ENCODE measurements at regions not wholly inside any gene's neighbourhood (a gene's known extent, or its start where the extent isn't known, plus 50 kb on each side); places are given as distances from the start of the nearest gene placed in this dataset.

DNA sequence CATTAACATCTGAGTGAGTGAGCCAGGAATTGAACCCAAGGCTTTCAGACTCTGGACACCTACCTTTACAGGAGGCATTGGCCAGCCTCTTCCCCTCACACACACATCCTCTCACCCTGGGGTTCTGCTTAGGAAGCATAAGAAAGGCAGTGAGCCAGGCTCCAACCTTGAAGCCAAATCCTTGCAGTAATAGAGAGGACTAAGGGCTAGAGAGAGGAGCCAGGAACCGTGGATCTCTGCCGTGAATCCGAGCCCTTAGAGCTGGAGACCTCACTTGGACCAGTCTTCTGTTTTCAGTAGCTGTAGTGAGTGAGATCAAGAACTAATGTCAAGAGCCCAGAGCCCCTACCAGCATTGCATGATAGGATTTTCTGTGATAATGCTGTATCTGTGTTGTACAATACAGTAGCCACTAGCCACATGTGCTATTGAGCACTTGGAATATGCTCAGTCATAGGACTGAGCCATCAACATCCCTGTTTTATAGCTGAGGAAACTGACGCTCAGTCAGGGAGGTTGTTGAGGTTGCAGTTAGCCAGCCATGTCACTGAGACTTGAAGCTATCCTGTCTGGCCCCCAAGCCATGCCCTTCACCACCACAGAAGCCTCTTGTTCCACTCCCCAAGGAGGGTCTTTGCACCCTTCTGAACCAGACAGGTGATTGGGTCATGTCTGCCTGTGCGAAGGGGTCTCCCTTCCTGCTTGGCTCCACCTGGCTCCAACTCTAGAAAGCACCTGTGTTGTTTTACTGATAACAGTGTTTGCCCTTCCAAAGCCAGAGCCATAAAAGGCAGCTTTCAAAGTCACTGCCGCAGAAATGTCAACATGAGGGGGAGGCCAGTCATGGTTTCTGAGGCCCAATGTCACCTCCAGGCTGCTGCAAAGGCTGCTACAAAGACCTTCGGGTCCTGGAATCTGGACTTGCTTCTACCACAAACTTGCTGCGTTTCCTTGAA is 101.1 kb upstream of the JUN start:
- ATAC-seq (ENCODE audit: poor library complexity), result peak; percentile 38
- DNase-seq, result peak; percentile 69
- intact Hi-C loops (cut with DNase I), result loop anchor here (10.0 kb wide), 1 partner anchor 100 kb away; the partner anchor contains the start of gene JUN

DNA sequence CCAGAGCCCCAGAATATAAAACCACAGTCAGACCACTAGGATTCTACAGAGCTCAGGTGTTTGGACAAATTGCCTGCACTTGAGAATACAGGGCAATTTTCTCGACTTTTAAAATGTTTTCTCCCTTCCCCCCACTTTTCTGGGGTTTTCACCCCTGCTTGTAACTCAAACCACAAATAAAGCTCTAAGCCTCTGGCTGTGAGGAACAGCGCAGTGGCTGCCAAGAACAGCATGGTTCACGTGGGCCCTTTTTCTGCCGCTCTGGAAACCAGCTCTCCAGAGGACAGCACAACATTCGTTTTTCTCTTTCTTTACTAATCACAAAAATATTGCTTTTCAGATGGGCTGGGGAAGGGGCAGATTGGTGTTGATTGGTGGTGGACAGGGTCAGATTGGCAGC is 102.2 kb upstream of the JUN start:
- DNase-seq (peak; percentile 79), ATAC-seq (ENCODE audit: poor library complexity) (peak; percentile 67)
- intact Hi-C loops (cut with DNase I), result loop anchor here (10.0 kb wide), 1 partner anchor 101 kb away; the partner anchor contains the start of gene JUN

DNA sequence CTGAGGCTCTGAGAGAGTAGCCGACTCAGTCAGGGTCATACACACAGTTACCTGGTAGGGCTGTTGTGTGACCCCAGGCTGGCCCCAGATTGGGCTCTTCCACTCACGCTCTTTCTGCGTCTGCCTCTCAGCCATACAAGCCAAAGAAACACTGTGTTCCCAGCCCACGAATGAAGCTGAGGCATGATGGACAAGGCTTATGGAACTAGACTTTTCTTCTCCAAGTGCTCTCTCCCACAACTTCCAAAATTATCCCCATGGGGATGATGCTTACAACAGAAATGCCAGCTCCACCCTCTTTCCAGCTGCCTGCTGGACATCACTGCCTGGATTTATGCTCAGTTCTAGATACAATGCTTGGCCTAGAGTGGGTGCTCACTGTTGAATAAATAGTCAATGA is 102.8 kb upstream of the JUN start:
- DNase-seq (no peak), ATAC-seq (ENCODE audit: poor library complexity) (peak; percentile 58)
- intact Hi-C loops (cut with DNase I), result loop anchor here (10.0 kb wide), 1 partner anchor 102 kb away; the partner anchor contains the start of gene JUN

DNA sequence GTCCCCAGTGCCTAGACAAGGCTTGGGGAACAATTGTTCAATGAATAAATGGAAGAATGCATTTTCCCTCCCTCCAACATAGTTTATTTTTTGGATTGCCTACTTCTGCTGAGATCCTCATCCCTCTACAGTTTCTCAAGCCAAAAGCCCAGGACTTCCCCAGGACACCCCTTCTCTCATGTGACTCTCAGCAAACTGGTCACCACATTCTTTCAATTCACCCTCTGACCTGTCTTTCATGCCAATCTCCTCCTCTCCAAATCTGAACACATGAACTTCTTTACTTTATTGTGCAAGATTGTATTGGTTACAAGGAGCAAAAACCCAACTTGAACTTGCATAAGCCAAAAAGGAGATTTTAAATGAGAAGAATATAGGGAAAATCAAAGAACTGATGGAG is 103.2 kb upstream of the JUN start:
- no peak for ATAC-seq (ENCODE audit: poor library complexity)
- no peak for DNase-seq
- intact Hi-C loops (cut with DNase I), result loop anchor here (10.0 kb wide), 1 partner anchor 102 kb away; the partner anchor contains the start of gene JUN

DNA sequence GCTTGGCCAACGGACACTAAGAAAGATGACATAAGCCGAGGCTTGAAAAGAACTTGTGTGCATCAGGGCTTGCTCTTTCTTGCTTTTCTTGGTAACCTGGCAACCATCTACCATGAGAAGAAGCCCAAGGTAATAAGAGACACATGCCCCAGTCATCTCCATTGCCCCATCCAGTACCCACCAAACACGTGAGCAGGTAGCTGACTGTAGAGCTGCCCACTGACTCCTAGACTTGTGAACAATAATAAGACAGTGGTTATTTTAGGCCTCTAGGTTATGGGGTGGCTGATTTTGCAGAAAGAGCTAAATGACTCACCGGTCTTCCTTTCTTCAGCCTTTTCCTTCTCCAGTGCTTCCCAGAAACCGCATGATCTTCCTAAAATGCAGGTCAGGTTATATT is 105.0 kb upstream of the JUN start:
- no peak for DNase-seq
- ATAC-seq (ENCODE audit: poor library complexity), result no peak
- intact Hi-C loops (cut with DNase I), result loop anchor here (10.0 kb wide), 1 partner anchor 104 kb away; the partner anchor contains the start of gene JUN

DNA sequence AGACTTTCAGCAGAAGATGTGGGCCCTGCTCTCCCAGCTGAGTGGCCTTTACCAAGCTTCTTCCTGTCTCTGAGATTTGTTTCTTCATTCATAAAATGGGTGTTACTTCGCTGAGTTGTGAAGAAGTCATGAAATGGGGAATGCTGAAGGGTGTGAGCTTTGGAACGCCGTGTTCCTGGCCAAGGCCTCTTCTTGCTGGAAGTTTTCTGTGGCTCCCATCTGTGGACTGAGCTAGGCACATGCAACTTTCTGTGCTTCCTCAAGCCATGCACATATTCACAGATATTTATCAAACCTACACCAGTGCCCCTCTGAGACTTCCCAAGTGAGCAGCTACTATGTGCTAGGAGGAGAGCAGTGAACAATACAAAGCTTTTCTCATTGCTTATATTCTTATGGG is 106.3 kb upstream of the JUN start:
- intact Hi-C loops (cut with DNase I), result loop anchor here (10.0 kb wide), 1 partner anchor 255 kb away; no protein-coding TSS in a partner anchor
- DNase-seq (no peak), ATAC-seq (ENCODE audit: poor library complexity) (peak; percentile 9)

DNA sequence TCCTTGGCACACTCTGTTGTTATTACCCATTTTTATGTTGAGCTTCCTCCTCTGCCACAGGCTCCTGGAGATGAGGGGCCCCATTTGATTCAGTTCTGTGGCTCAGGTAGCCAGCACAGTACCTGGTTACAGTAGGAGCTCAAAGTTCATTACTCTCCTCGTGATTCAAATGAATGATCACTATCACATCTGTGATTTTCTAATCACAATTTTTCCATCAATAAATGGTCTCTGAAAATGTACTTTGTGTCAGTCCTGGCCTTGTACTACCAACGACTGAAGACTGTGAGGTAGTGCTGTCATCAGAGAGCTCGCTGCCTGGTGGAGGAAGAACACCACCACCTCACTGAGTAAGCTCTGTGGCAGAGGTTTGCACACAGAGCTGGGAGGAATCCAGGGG is 106.8 kb upstream of the JUN start:
- intact Hi-C loops (cut with DNase I), result loop anchor here (10.0 kb wide), 1 partner anchor 254 kb away; no protein-coding TSS in a partner anchor
- ATAC-seq (ENCODE audit: poor library complexity), result no peak

DNA sequence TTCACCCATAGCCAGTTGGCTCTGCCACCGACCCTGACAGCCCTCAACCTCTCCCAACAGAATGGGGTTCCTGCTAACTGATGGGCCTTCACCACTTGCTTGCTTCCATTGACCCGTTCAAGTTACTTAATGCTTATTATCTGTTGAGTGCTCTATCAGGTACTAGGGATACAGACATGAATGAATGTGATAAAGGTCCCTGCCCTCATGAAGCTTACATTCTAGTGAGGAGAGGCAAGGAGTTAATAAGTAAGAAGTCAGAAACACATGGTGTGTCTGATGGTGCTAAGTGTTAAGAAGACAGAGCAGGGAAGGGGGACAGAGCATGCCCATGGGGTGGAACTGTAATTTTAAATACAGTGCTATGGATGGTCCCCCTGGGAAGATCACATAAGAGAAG is 107.5 kb upstream of the JUN start:
- no peak for ATAC-seq (ENCODE audit: poor library complexity)
- intact Hi-C loops (cut with DNase I), result loop anchor here (10.0 kb wide), 1 partner anchor 253 kb away; no protein-coding TSS in a partner anchor
- DNase-seq, result no peak

More for the DNA sequence above, 106.8 kb upstream of the JUN start:
- no peak for DNase-seq

DNA sequence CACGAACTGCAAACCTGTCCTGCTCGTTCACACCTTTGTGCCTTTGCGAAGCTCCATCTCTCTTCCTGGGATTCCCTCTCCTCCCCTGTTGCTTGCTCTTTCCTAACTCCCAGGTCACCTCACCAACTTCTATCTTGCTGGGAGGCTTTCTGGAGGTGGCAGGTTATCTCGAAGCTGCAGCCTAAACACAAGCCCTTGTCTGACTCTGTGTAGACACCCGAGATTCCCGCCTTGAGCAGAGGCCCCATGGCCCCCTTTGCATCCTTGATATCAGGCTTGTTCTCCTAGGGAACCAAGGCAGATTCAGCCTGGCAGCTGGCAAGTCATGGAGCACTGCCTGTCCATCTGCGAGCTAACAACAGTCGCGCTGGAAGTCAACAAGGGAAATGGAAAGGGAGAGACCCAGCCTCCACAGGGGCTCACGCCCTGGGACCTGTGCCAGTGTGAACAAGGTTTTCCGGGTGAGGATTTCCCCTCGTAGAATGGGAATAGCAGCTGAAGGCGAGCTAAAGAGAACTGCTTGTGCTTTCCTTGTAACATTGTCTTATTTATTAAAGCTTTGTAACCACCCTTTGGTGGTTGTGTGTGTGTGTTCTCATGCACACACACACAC is 109.5 kb upstream of the JUN start:
- ATAC-seq (ENCODE audit: poor library complexity) (peak; percentile 16), DNase-seq (peak; percentile 75)
- intact Hi-C loops (cut with DNase I), result loop anchor here (10.0 kb wide), 1 partner anchor 251 kb away; no protein-coding TSS in a partner anchor

DNA sequence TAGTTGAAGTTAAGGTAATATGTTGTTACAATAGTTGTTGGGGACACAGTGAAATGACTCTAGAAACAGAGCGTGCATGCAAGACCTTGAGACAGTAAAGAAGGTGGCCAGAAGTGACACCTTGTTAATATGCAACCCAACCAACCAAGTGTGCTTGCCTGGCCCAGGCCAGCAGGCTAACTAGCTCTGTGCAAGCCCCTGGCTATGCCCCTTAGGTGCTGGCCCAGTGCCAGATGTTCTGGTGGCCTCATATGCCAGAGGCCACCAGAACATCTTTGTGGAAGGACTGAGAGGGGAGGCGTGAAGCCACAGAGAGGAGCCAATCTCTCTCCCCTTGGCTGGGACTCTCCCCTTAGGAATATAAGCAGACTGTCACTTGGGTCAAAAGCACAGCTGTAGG is 111.2 kb upstream of the JUN start:
- DNase-seq, result no peak
- no peak for ATAC-seq (ENCODE audit: poor library complexity)
- intact Hi-C loops (cut with DNase I), result loop anchor here (10.0 kb wide), 1 partner anchor 250 kb away; no protein-coding TSS in a partner anchor

DNA sequence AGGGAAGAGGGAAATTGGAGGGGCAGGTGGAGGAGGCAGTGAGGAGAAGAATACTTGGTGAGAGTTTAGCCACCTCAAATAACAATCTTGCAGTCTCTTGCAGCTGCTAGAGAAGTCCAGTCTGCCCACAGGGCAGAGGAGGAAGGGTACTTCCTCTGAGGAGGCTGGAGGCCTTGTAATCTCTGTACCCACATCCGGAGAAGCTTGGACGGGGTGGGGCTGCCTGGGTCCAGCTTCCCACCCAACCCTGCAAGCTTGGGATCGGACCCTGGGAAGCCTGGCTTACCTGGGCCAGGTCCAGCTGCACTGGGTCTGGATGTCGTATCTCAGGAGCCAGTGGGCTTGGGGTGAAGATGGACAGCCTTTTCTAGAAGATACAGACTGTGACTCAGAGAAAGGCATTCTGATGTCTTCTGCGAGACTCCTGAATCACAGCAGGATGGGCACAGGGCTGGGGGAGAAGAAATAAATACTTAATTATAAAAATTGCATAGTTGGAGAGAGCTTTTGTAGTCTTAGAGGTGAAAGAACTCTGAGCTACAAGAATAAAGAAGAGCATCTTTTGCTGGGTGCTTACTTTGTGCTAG is 111.8 kb upstream of the JUN start:
- ATAC-seq (ENCODE audit: poor library complexity), result peak; percentile 27
- DNase-seq, result no peak
- intact Hi-C loops (cut with DNase I), result loop anchor here (10.0 kb wide), 1 partner anchor 249 kb away; no protein-coding TSS in a partner anchor

DNA sequence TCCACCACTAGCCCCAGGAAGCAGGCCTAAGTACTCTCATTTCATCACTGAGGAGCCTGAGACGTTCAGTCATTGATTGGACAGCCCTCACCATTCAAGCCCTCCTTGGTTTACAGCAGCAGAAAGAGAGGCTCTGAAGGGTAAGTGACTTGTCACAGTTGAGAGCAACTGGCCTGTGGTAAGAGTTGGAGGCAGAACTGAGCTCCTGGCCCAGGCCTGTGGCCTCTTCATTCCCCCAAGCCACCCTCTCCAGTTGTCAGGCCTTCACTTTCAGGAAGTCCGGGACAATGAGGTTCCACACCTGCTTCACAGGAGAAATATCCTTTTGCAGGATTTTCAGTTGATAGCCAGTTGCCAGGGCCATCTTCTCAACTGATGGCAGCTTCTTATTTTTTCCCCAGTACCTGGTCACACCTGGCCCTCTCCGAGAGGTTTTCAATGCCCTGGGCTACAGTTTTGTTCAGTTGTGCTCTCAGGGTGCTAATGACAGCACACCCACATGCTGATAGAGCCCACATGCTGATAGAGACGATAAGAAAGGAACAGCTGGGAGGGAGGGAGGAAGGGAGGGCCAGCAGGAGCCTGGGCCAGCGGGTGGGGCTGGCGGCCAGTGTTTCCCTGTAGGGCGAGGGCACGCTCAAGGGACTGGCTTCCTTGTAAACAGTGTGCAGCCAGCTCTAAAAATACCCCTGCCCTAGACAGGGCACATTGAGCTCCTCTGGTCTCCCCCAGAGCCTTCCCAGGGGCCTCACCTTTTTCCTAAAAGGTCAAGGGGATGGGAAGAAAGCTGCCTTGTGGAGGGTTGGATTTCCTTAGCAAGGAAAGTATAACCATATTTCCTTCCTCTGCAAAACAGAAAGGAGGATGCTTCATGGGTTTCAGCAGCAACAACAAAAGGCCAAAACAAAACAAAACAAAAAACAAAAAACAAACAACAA is 112.7 kb upstream of the JUN start:
- intact Hi-C loops (cut with DNase I), result loop anchor here (10.0 kb wide), 1 partner anchor 248 kb away; no protein-coding TSS in a partner anchor
- ATAC-seq (ENCODE audit: poor library complexity) (peak; percentile 78), DNase-seq (peak; percentile 84)

DNA sequence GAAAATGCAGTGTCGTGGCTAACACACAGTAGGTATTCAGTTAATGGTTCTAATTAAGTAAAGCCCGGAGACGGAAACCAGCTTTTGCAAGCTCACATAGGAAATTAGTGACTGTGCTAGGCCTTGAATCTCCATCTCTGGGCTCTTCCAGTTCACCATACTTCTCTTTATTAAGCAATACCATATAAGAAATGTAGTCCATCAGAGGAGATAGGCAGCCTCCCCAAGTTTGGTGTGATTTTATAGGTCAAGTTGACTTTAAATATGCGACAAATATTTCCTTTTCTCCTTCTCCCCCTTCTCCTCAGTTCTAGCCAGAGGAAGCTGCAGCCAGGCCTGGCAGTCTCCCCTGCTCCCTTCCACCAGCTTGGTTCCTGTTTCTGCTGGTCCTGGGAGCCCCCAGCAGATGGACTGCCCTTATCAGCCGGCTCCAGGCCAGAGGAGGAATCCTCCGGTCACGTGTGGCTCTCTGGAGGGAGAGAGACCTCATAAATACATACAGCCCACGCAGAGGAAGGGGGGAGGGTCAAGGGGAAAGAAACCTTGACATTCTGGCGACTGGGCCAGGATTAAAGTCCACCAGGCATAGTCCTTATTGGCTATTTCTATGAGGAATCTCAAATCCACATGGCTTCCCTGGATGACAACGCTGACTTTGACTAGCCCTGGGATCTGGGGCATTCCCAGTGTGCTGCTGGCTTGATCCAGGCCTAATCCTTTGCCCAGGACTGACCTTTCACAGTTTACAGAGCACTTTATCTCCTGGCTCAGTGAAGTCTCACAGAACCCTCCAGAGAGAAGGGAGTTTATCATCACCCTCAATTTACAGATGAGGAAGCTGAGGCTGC is 115.1 kb upstream of the JUN start:
- ATAC-seq (ENCODE audit: poor library complexity), result peak; percentile 5

DNA sequence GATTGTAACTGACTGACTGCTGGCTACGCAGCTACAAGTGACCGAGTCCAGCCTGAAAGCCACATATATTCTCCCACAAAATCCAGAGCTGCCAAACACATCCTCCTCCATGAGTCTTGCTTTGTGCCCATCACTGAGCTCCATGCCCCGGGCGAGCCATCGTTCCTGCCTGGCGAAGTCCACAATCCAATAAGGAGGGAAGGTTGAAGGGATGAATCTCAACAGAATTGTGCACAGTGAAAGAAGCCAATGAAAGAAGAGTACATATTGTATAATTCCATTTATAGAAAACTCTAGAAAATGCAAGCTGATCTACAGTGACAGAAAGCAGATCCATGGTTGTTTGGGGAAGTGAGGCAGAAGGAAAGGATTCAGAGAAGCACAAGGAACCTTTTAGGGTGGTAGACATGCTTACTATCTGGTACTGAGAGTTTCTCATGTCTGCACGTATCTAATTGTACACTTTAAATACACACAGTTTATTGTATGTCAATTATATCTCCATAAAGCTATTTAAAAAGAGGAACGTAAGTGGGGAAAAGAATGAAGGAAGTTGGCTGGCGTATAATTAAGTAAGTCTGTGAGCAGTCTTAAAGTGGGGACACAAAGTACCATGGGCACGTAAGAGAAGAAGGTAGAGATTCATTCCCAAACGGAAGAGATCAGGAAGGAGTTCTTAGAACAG is 115.9 kb upstream of the JUN start:
- intact Hi-C loops (cut with DNase I), result loop anchor here (5.0 to 10.0 kb wide), 3 partner anchors 82 to 395 kb away; partner anchors contain the start of gene FGGY
- ATAC-seq (ENCODE audit: poor library complexity) (no peak), DNase-seq (no peak)

More for the DNA sequence above, 115.1 kb upstream of the JUN start:
- intact Hi-C loops (cut with DNase I), result loop anchor here (10.0 kb wide), 1 partner anchor 246 kb away; no protein-coding TSS in a partner anchor
- DNase-seq, result peak; percentile 76

DNA sequence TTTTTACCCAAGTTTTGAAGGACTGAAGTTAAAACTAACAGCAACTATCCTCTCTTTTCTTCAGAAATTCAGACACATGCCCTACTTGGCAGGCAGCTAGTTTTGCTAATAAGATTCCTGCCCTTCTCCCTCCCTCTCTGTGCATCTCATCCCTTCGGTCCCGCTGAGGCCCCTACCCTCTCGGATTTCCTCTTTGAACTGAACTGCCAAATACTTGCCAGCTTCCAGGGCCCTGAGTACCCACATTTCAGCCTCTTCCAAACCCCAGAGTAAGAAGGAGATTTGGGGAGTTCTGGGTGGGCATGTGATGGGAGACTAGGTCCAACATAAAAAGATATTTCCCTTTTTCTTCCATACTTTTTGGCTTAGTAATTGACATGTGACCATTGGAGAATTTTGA is 116.5 kb upstream of the JUN start:
- intact Hi-C loops (cut with DNase I), result loop anchor here (5.0 to 10.0 kb wide), 2 partner anchors 83 to 394 kb away; partner anchors contain the start of gene FGGY

DNA sequence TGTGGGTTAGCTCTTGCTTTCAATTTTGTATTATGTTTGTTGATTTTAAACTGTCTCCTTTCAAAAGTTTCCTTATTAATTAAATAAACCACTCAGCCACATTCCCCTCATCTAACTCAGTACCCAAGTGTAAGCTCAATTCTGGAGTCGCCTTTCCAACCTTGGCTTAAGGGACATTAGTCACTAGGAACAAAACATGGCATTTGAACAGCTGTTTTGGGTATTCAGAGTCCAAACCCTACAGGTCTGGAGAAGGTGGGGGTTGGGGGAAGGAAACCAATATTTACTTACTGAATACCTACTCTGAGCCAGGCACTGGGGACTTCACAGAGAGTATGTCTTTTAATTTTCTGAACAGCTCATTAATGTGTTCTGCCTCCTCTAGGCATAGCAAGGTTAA is 117.2 kb upstream of the JUN start:
- no peak for DNase-seq
- intact Hi-C loops (cut with DNase I), result loop anchor here (5.0 to 10.0 kb wide), 2 partner anchors 84 to 394 kb away; partner anchors contain the start of gene FGGY
- no peak for ATAC-seq (ENCODE audit: poor library complexity)

More for the DNA sequence above, 116.5 kb upstream of the JUN start:
- ATAC-seq (ENCODE audit: poor library complexity), result no peak
- DNase-seq, result no peak

Data from Right ventricle myocardium superior (tissue), 1 donor.